ACC112 (cell line): ENCODE measurements at regions not wholly inside any gene's neighbourhood (a gene's known extent, or its start where the extent isn't known, plus 50 kb on each side); places are given as distances from the start of the nearest gene placed in this dataset.

ENCODE experiments used
- H2AFZ ChIP-seq: fragments of 200-600 bp; sonication (generic); one replicate; pipeline ENCODE4 v1.6.0; 2017; ENCODE audit warnings: antibody characterized with exemption, low read length; ENCODE audit not compliant: unreplicated experiment
- H3K27ac ChIP-seq: fragments of 200-600 bp; sonication (generic); 2 replicates; pipeline ENCODE4 v1.5.1; 2014; ENCODE audit warnings: low read depth, mild to moderate bottlenecking, antibody characterized with exemption, low read length, moderate library complexity
- H3K27me3 ChIP-seq: fragments of 200-600 bp; sonication (generic); 2 replicates; pipeline ENCODE4 v1.6.1; 2014; ENCODE audit warnings: mild to moderate bottlenecking, antibody characterized with exemption, low read length, moderate library complexity, mixed read lengths; ENCODE audit not compliant: insufficient read depth
- H3K36me3 ChIP-seq: fragments of 200-600 bp; sonication (generic); 2 replicates; pipeline ENCODE4 v1.6.1; 2016; ENCODE audit warnings: mild to moderate bottlenecking, antibody characterized with exemption, low read length, moderate library complexity, mixed read lengths; ENCODE audit not compliant: insufficient read depth
- H3K4me1 ChIP-seq: fragments of 200-600 bp; sonication (generic); one replicate; pipeline ENCODE4 v1.6.1; 2016; ENCODE audit warnings: low read length, mixed read lengths; ENCODE audit not compliant: insufficient read depth, unreplicated experiment, control insufficient read depth
- H3K4me3 ChIP-seq: fragments of 200-600 bp; sonication (generic); 2 replicates; pipeline ENCODE4 v1.5.1; 2014; ENCODE audit warnings: mild to moderate bottlenecking, low read depth, low read length
- H3K79me2 ChIP-seq: fragments of 200-600 bp; sonication (generic); one replicate; pipeline ENCODE4 v1.6.0; 2016; ENCODE audit warnings: low read length; ENCODE audit not compliant: control insufficient read depth, unreplicated experiment, insufficient read depth

DNA sequence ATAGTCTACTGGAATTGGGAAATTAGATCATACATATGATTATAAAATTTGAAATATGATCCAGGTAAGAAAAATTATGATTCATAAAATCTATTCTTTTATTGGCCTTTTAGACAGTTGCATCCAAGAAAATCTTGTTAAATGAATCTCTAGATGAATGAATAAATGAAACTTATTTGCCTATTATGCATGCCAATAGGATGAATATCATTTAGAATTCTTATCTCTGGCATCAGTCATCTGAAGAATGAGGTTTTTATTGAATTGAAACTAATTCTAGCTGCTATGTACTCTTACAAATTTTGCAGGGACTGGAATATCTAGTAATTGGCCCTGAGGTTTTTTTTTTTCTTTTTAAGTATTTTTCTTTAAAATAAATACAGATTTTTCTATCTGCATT lies 475.5 kb downstream of the NAV3 start:
- H3K4me3 ChIP-seq = no peak overlapping the region
- no peak overlapping the region for H3K27ac ChIP-seq
- no peak overlapping the region for H2AFZ ChIP-seq
- no peaks in the 10 kb centered on the region for H3K79me2 ChIP-seq
- no peaks in the 10 kb centered on the region for H3K27me3 ChIP-seq
- no peaks in the 10 kb centered on the region for H3K4me1 ChIP-seq
- H3K36me3 ChIP-seq = no peaks in the 10 kb centered on the region

DNA sequence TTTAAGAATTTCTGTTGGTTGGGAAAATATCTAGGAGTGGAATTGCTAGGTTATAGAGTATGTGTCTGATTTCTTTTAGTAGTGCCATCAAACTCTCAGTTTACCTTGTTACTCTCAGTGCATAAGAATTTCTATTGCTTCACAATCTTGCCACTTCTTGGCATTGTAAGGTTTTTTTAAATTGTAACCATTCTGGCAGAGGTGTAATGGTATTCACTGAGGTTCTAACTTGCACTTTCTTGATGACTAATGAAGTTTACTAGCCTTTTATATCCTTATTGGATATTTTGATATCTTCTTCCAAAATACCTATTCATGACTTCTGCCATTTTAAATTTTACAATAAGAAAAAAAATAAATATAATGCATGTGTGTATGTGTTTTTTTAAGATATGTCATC lies 478.0 kb downstream of the NAV3 start:
- Histone ChIP-seq H3K36me3 (no peaks in the 10 kb centered on the region), H3K4me3 (no peak overlapping the region), H3K79me2 (no peaks in the 10 kb centered on the region), H3K27me3 (no peaks in the 10 kb centered on the region), H3K27ac (no peak overlapping the region), H3K4me1 (no peaks in the 10 kb centered on the region), H2AFZ (no peak overlapping the region)

DNA sequence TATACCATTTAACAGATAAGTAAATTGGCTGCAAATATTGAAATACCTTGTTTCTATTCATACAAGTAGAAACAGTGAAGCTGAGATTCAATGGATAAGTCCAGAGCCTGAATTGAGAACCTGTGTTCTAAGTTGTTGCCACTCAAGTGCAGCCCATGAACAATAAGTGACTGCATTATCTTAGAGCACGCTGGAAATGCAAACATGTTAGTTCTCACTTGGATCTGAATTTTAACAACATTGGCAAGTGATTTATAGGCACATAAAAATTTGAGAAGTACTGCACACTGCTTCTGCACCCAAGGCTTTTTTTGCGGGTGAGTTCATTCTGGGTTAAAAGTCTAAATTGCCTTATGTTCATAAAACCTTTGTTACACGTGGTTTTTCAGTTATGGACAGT lies 484.3 kb downstream of the NAV3 start:
- no peak overlapping the region for H2AFZ ChIP-seq
- H3K36me3 ChIP-seq = no peaks in the 10 kb centered on the region
- no peak overlapping the region for H3K4me3 ChIP-seq
- no peaks in the 10 kb centered on the region for H3K4me1 ChIP-seq
- no peaks in the 10 kb centered on the region for H3K79me2 ChIP-seq
- H3K27me3 ChIP-seq = no peaks in the 10 kb centered on the region
- no peak overlapping the region for H3K27ac ChIP-seq

DNA sequence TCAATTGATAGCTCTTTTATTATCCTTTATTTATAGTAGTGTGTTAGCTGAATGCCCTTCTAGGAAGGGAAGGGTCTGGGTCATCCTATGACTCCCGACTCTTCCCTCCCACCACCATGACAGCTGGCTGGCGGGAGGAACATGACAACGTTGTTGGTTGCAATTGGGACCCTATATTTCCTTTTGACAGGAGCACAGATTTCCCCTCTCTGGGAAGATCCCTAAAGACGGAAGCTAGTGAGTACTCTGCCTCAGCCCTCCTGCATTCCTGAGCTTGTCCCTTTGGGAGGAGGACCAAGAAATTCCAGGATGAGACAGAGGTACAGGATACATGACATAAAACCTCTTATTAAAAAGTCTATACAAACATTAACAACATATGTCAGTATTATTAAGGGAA lies 485.4 kb downstream of the NAV3 start:
- H3K27ac ChIP-seq = no peak overlapping the region
- no peaks in the 10 kb centered on the region for H3K36me3 ChIP-seq
- no peaks in the 10 kb centered on the region for H3K79me2 ChIP-seq
- peak overlapping the region; percentile 11 for H2AFZ ChIP-seq
- no peak overlapping the region for H3K4me3 ChIP-seq
- no peaks in the 10 kb centered on the region for H3K4me1 ChIP-seq
- H3K27me3 ChIP-seq = no peaks in the 10 kb centered on the region

DNA sequence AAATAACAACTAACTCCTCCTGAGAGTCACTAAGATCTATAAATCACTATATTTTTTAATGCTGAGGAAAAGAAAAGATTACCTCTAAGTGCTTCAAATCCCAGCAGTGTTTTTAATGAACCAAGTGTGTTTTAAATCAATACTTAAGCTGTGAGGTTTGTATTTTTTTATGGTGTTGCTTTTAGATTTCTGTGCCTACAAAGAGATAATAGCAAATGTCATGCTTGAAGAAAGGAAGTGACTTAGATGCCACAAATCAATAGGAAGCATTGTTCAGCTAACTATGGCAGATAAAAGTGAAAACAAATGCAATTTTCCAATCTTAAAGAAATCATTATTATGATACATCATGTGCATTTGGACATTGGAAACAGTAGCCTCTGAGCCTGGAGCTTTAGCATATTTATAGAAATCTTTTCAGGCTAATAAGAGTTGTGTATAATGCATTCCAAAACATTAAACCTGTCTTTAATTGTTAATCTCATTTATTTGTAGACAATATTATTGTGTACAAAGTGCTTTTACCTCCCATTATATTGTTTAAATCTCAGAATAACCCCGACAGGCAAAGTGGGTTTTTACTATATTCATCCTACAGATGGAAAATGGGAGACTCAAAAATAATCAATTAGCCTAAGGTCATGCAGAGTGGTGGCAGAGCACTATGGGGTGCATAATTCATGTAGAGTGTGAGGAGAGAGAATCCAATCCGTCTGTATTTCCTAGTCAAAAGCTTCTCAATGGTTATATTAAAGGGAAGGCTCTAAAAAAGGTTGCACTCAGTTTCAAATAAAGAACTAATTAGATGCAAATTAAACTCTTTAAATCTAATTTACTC lies 486.2 kb downstream of the NAV3 start:
- Histone ChIP-seq H3K4me3 (no peak overlapping the region), H3K36me3 (no peaks in the 10 kb centered on the region), H2AFZ (peak overlapping the region; percentile 11), H3K27me3 (no peaks in the 10 kb centered on the region), H3K79me2 (no peaks in the 10 kb centered on the region), H3K4me1 (no peaks in the 10 kb centered on the region), H3K27ac (no peak overlapping the region)

DNA sequence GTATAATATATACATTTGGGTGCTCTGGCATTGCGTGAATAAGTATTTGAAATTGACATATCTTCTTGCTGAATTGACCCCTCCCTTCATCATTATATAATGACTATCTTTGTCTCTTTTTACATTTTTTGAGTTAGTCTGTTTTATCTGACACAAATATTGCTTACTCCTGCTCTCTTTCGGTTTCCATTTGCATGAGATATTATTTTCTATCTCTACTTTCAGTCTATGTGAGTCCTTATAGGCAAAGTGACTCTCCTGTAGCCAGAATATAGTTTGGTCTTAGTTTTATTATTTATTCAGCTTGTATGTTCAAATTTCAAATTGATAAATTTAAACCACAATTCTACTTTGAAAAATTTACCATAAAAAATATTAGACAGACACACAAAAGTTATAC lies 491.0 kb downstream of the NAV3 start:
- Histone ChIP-seq H3K27ac (no peak overlapping the region), H3K27me3 (no peaks in the 10 kb centered on the region), H3K36me3 (no peaks in the 10 kb centered on the region), H3K79me2 (no peaks in the 10 kb centered on the region), H3K4me1 (peaks cover 4% of the 10 kb centered on the region), H3K4me3 (no peak overlapping the region), H2AFZ (no peak overlapping the region)

DNA sequence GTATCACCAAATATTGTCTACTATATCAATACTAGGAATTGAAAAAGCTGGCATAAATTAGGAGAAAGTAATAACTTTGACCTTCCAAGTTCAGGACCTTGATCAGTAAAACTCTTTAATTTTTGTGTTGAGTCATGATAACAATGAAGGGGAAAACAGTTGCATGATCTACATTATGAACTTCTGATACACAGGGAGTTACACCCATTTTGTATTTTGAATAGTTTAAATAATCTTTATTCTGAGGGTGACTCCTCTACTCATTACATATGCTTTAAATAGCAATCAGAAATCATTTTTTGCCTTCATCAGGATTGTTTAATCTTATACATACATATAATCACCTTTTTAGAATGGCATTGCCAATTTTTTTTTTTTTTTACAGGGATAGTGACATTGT lies 492.5 kb downstream of the NAV3 start:
- H3K4me3 ChIP-seq = no peak overlapping the region
- no peak overlapping the region for H2AFZ ChIP-seq
- H3K79me2 ChIP-seq = no peaks in the 10 kb centered on the region
- no peaks in the 10 kb centered on the region for H3K36me3 ChIP-seq
- no peaks in the 10 kb centered on the region for H3K27me3 ChIP-seq
- H3K27ac ChIP-seq = no peak overlapping the region
- H3K4me1 ChIP-seq = peaks cover 4% of the 10 kb centered on the region

DNA sequence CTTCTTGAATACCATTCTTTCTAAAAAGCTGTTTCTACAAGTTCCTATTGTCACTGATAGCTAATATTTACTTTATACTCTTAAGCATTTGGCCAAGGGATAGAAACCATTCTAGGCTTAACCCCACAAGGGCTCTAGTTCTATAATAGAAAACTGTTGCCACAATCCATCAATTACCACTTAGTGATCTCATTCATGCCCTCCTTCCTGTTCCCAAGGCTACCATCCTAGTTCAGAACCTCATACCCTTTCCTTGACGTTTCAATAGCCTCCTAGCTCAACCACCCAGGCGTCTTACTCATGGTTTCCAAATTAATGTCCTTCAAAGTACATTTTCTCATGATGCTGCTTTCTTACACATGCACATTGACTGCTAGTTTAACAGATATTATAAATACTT lies 493.5 kb downstream of the NAV3 start:
- Histone ChIP-seq H2AFZ (no peak overlapping the region), H3K27me3 (no peaks in the 10 kb centered on the region), H3K27ac (no peak overlapping the region), H3K79me2 (no peaks in the 10 kb centered on the region), H3K36me3 (no peaks in the 10 kb centered on the region), H3K4me1 (peaks cover 4% of the 10 kb centered on the region), H3K4me3 (no peak overlapping the region)

DNA sequence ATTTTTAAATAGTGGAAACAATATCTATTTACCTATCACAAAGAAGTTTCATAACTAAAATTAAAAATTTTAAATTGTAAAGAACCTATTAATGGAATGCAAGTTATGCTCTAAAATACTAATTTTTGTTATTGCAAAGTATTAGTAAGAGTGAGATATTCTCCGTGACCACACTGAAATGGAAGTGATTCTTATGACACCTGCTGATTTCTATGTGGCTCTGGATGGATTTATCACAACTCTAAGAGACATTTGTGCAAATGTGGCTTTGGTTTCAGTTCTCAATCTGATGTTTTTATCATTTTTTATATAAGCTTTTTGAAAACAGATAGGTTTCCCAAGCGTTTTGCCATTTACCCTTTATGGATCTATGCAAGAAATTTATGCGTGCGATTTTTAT lies 497.8 kb downstream of the NAV3 start:
- H3K79me2 ChIP-seq = no peaks in the 10 kb centered on the region
- no peak overlapping the region for H2AFZ ChIP-seq

DNA sequence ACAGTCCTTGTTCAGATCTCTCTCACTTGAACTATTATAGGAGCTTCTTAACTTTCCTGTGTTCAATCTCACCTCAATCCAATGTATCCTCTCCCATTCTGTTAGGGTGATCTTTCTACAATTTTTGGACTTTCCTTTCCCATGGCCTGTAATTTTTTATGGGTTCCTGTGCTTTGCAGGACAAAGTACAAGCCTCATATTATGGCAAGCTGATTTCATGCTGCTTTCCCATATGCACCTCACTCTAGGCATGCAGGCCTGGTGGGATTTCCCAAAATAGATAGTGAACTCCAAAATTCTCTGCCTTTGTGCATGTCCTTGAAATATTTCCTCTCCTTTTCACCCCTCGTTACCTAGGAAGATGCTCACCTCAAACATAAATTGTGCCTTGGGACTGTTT lies 499.4 kb downstream of the NAV3 start:
- Histone ChIP-seq H3K27me3 (no peaks in the 10 kb centered on the region), H3K27ac (no peak overlapping the region), H3K36me3 (no peaks in the 10 kb centered on the region), H3K79me2 (no peaks in the 10 kb centered on the region), H2AFZ (no peak overlapping the region), H3K4me3 (no peak overlapping the region), H3K4me1 (no peaks in the 10 kb centered on the region)

More for the DNA sequence above, 497.8 kb downstream of the NAV3 start:
- Histone ChIP-seq H3K27me3 (no peaks in the 10 kb centered on the region), H3K36me3 (no peaks in the 10 kb centered on the region), H3K4me1 (no peaks in the 10 kb centered on the region), H3K4me3 (no peak overlapping the region), H3K27ac (no peak overlapping the region)

DNA sequence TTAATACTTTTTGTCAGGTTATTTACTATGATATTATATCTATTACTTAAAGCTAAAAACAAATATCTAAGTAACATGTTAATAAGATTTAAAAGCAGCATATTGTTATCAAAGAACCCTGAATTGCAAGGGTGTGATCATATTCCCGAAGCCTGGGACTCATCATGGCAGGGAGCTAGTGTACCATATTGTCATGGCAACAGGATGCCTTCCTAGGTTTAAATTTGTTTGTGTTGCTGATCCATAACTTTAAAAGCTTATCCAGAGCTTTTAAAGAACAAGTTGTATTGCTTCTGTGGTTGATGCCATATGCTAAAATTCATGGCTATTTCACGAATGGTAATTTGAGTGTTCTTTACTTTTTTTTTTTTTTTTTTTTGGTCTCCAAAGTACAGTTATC lies 500.5 kb downstream of the NAV3 start:
- Histone ChIP-seq H3K36me3 (no peaks in the 10 kb centered on the region), H3K27ac (no peak overlapping the region), H3K79me2 (no peaks in the 10 kb centered on the region), H2AFZ (no peak overlapping the region), H3K4me3 (no peak overlapping the region), H3K27me3 (no peaks in the 10 kb centered on the region), H3K4me1 (no peaks in the 10 kb centered on the region)
